ENCODE measurements at regions not wholly inside any gene's neighbourhood (a gene's known extent, or its start where the extent isn't known, plus 50 kb on each side); places are given as distances from the start of the nearest gene placed in this dataset.

GRCh38 chr6:132019586-132019985 is 68.4 kb upstream of the CCN2 start:
- no peak overlapping the region; a peak in 1 of 4 replicates for H3K27ac ChIP-seq (ENCODE audit: low read depth in 2 of 2, low read length in 1 of 2)
- no peak for DNase-seq
- no peak for TF ChIP-seq NRF1 (IDR thresholded peaks at IDR 0.05; ENCODE audit: low read depth, low read length)
- TF ChIP-seq ELF1 (IDR thresholded peaks at IDR 0.05), result no peak
- TF ChIP-seq, protein P1, sequence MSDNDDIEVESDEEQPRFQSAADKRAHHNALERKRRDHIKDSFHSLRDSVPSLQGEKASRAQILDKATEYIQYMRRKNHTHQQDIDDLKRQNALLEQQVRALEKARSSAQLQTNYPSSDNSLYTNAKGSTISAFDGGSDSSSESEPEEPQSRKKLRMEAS (IDR thresholded peaks at IDR 0.05; ENCODE audit: low read depth), result no peak
- TF ChIP-seq EP300 (IDR thresholded peaks at IDR 0.05; ENCODE audit: borderline replicate concordance in 1 of 2, low read depth in 1 of 2, low read length in 1 of 2), result no peak
- TF ChIP-seq MXI1 (IDR thresholded peaks at IDR 0.05; ENCODE audit: low read depth, low read length), result no peak
- no peak for TF ChIP-seq FOXJ3 (CRISPR knock-in tag; IDR thresholded peaks at IDR 0.05)
- no peak for TF ChIP-seq USF1 (IDR thresholded peaks at IDR 0.05; ENCODE audit: borderline replicate concordance, low read depth)
- no peak for TF ChIP-seq SIN3A (IDR thresholded peaks at IDR 0.05; ENCODE audit: borderline replicate concordance, low read depth, low read length)
- TF ChIP-seq, protein P2, sequence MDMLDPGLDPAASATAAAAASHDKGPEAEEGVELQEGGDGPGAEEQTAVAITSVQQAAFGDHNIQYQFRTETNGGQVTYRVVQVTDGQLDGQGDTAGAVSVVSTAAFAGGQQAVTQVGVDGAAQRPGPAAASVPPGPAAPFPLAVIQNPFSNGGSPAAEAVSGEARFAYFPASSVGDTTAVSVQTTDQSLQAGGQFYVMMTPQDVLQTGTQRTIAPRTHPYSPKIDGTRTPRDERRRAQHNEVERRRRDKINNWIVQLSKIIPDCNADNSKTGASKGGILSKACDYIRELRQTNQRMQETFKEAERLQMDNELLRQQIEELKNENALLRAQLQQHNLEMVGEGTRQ (IDR thresholded peaks at IDR 0.05; ENCODE audit: borderline replicate concordance, low read depth, low read length), result no peak
- TF ChIP-seq YY1 (IDR thresholded peaks at IDR 0.05; ENCODE audit: low read depth), result no peak
- TF ChIP-seq EZH2phosphoT487 (IDR thresholded peaks at IDR 0.05; ENCODE audit: borderline replicate concordance, low read depth), result no peak
- no peaks in the 10 kb centered on the region for H3K27me3 ChIP-seq (ENCODE audit: insufficient read depth)
- H3K36me3 ChIP-seq (replicated peaks in 1 of 2; ENCODE audit: control insufficient read depth in 1 of 2, insufficient read depth in 2 of 2, low read length in 1 of 2), result no peaks in the 10 kb centered on the region
- peak overlapping the region; percentile 89; the same call in 1 of the 2 replicates for H2AFZ ChIP-seq (ENCODE audit: low read depth)
- 29% methylated on average over 1 of the region's 1 CpG for WGBS (ENCODE audit: low lambda C conversion rate)
- CTCF ChIA-PET, result no interaction called here
- no peaks in the 10 kb centered on the region for H3K9me3 ChIP-seq
- no peaks in the 10 kb centered on the region for H3F3A ChIP-seq (replicated peaks; ENCODE audit: insufficient read depth)
- H4K20me1 ChIP-seq (ENCODE audit: insufficient read depth), result no peaks in the 10 kb centered on the region
- H3K4me3 ChIP-seq (ENCODE audit: low read depth in 2 of 2, low read length in 1 of 2), result no peak overlapping the region
- H3K4me1 ChIP-seq (ENCODE audit: control insufficient read depth in 1 of 2, insufficient read depth in 2 of 2, low read depth in 1 of 2, low read length in 1 of 2), result 0 out of 4 replicates have a peak, but pooled peaks cover 0 to 7% of the 10 kb centered on the region in 2 experiments
- no peak overlapping the region for H3K4me2 ChIP-seq
- no peaks in the 10 kb centered on the region for H3K9me2 ChIP-seq
- POLR2A ChIA-PET, result no interaction called here
- no peaks in the 10 kb centered on the region for H3K79me2 ChIP-seq (ENCODE audit: insufficient read depth)
- H3K9ac ChIP-seq, result no peak overlapping the region

GRCh38 chr6:132017942-132018341 is 66.8 kb upstream of the CCN2 start:
- TF ChIP-seq, protein P3, sequence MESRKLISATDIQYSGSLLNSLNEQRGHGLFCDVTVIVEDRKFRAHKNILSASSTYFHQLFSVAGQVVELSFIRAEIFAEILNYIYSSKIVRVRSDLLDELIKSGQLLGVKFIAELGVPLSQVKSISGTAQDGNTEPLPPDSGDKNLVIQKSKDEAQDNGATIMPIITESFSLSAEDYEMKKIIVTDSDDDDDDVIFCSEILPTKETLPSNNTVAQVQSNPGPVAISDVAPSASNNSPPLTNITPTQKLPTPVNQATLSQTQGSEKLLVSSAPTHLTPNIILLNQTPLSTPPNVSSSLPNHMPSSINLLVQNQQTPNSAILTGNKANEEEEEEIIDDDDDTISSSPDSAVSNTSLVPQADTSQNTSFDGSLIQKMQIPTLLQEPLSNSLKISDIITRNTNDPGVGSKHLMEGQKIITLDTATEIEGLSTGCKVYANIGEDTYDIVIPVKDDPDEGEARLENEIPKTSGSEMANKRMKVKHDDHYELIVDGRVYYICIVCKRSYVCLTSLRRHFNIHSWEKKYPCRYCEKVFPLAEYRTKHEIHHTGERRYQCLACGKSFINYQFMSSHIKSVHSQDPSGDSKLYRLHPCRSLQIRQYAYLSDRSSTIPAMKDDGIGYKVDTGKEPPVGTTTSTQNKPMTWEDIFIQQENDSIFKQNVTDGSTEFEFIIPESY (IDR thresholded peaks at IDR 0.05; ENCODE audit: borderline replicate concordance, low read depth), result no peak
- TF ChIP-seq IRF3 (IDR thresholded peaks at IDR 0.05; ENCODE audit: low read depth, low read length), result no peak
- TF ChIP-seq, protein P1 (IDR thresholded peaks at IDR 0.05; ENCODE audit: low read depth), result no peak
- no peak for TF ChIP-seq PBX3 (IDR thresholded peaks at IDR 0.05)
- TF ChIP-seq SMC3 (IDR thresholded peaks at IDR 0.05; ENCODE audit: low read depth, low read length), result no peak
- TF ChIP-seq TCF12 (IDR thresholded peaks at IDR 0.05), result no peak
- TF ChIP-seq, protein P2 (IDR thresholded peaks at IDR 0.05; ENCODE audit: borderline replicate concordance, low read depth, low read length), result no peak
- no peaks in the 10 kb centered on the region for H3K9me2 ChIP-seq
- H3F3A ChIP-seq (replicated peaks; ENCODE audit: insufficient read depth), result no peaks in the 10 kb centered on the region
- H3K27ac ChIP-seq (ENCODE audit: low read depth in 2 of 2, low read length in 1 of 2), result no peak overlapping the region
- no peaks in the 10 kb centered on the region for H4K20me1 ChIP-seq (ENCODE audit: insufficient read depth)
- no peak overlapping the region for H3K4me3 ChIP-seq (ENCODE audit: low read depth in 2 of 2, low read length in 1 of 2)
- no peak for DNase-seq
- H3K9ac ChIP-seq, result no peak overlapping the region
- ChIA-PET POLR2A (no interaction called here), CTCF (no interaction called here)
- 20% methylated on average over 3 of the region's 3 CpGs for WGBS (ENCODE audit: low lambda C conversion rate)
- H3K27me3 ChIP-seq (ENCODE audit: insufficient read depth), result no peaks in the 10 kb centered on the region
- no peaks in the 10 kb centered on the region for H3K79me2 ChIP-seq (ENCODE audit: insufficient read depth)
- H3K4me2 ChIP-seq, result no peak overlapping the region
- 0 out of 4 replicates have a peak, but pooled peaks cover 0 to 7% of the 10 kb centered on the region in 2 experiments for H3K4me1 ChIP-seq (ENCODE audit: control insufficient read depth in 1 of 2, insufficient read depth in 2 of 2, low read depth in 1 of 2, low read length in 1 of 2)
- no peaks in the 10 kb centered on the region for H3K36me3 ChIP-seq (replicated peaks in 1 of 2; ENCODE audit: control insufficient read depth in 1 of 2, insufficient read depth in 2 of 2, low read length in 1 of 2)
- no peak overlapping the region; the same call in 1 of the 2 replicates for H2AFZ ChIP-seq (ENCODE audit: low read depth)
- H3K9me3 ChIP-seq, result no peaks in the 10 kb centered on the region

All from SK-N-SH (cell line).